CD4-positive, alpha-beta memory T cell (primary cell): ENCODE measurements at regions not wholly inside any gene's neighbourhood (a gene's known extent, or its start where the extent isn't known, plus 50 kb on each side); places are given as distances from the start of the nearest gene placed in this dataset.

Experiments used
- CTCF ChIA-PET: fragments of 350-600 bp; sonication (Branson Sonifier 250); formaldehyde crosslinking; loops from one replicate; lab custom pipeline; 2021; ENCODE audit warnings: inconsistent platforms; ENCODE audit not compliant: partially characterized antibody; lab: Charles Lee
- POLR2A ChIA-PET: fragments of 350-600 bp; sonication (Branson Sonifier 250); formaldehyde crosslinking; loops from one replicate; lab custom pipeline; 2021; ENCODE audit not compliant: partially characterized antibody; lab: Charles Lee
- DNase-seq, 5 donors: peaks; one replicate each; pipeline versions ENCODE4 v3.0.0 to v3.0.0-alpha.2; 2020 to 2022; ENCODE audit warnings: mixed read lengths in 1 of 5
- H3K27ac ChIP-seq: one replicate; pipeline ENCODE4 v1.7.0; 2013; ENCODE audit warnings: low read depth, low read length
- H3K27me3 ChIP-seq: 2 replicates; pipeline ENCODE4 v1.7.0; 2013; ENCODE audit warnings: mild to moderate bottlenecking, low read length, moderate library complexity; ENCODE audit not compliant: insufficient read depth
- H3K36me3 ChIP-seq: 2 replicates; pipeline ENCODE4 v1.7.0; 2013; ENCODE audit warnings: mild to moderate bottlenecking, low read length, moderate library complexity; ENCODE audit not compliant: insufficient read depth
- H3K4me1 ChIP-seq: 2 replicates; pipeline ENCODE4 v1.7.0; 2013; ENCODE audit warnings: mild to moderate bottlenecking, low read length, moderate library complexity; ENCODE audit not compliant: insufficient read depth
- H3K4me3 ChIP-seq, 2 donors: one replicate each; pipeline ENCODE4 v1.7.0; 2013; ENCODE audit warnings: low read length in 2 of 2, mild to moderate bottlenecking in 1 of 2
- H3K9me3 ChIP-seq, 2 donors: one replicate each; pipeline ENCODE4 v1.7.0; 2013; ENCODE audit warnings: low read length in 2 of 2, control low read depth in 1 of 2; ENCODE audit not compliant: control insufficient read depth in 1 of 2
- H3K27ac Mint-ChIP-seq, 7 donors: one replicate each; pipeline ENCODE4 v1.8.0; 2020 to 2021; ENCODE audit warnings: mixed read lengths in 7 of 7, mild to moderate bottlenecking in 6 of 7, inconsistent platforms in 3 of 7, moderate library complexity in 3 of 7
- H3K27me3 Mint-ChIP-seq, 2 donors: one replicate each; pipeline ENCODE4 v1.8.0; 2020 to 2021; ENCODE audit warnings: mixed read lengths in 2 of 2
- H3K36me3 Mint-ChIP-seq, 2 donors: one replicate each; pipeline ENCODE4 v1.8.0; 2020 to 2021; ENCODE audit warnings: mixed read lengths in 2 of 2, inconsistent platforms in 1 of 2, mild to moderate bottlenecking in 1 of 2
- H3K4me1 Mint-ChIP-seq, 4 donors: one replicate each; pipeline ENCODE4 v1.8.0; 2020 to 2021; ENCODE audit warnings: mixed read lengths in 4 of 4, mild to moderate bottlenecking in 1 of 4
- H3K4me3 Mint-ChIP-seq, 8 donors: one replicate each; pipeline ENCODE4 v1.8.0; 2020 to 2021; ENCODE audit warnings: mixed read lengths in 8 of 8, mild to moderate bottlenecking in 7 of 8, moderate library complexity in 6 of 8, inconsistent platforms in 3 of 8
- H3K9me3 Mint-ChIP-seq, 8 donors: one replicate each; pipeline ENCODE4 v1.8.0; 2020 to 2021; ENCODE audit warnings: mixed read lengths in 8 of 8, mild to moderate bottlenecking in 5 of 8, inconsistent platforms in 3 of 8, moderate library complexity in 1 of 8
- intact Hi-C: fragments of 100-400 bp; cut with micrococcal nuclease; formaldehyde crosslinking; loops from one replicate; pipeline ENCODE4 v1.15.1; 2023

GRCh38 chr16:88320947-88321634, 61.7 kb upstream of the ZNF469 start:
- H3K27me3 ChIP-seq = no peaks in the 10 kb centered on the region
- H3K4me1 Mint-ChIP-seq = no peaks in the 10 kb centered on the region
- H3K4me1 ChIP-seq = no peaks in the 10 kb centered on the region
- peaks cover 5 to 7% of the 10 kb centered on the region in 2 donors for H3K27me3 Mint-ChIP-seq
- intact Hi-C loops = no loop called here
- POLR2A ChIA-PET = no interaction called here
- no peaks in the 10 kb centered on the region for H3K9me3 ChIP-seq
- DNase-seq = no peak
- no peak overlapping the region for H3K4me3 ChIP-seq
- no peaks in the 10 kb centered on the region for H3K36me3 Mint-ChIP-seq
- CTCF ChIA-PET = no interaction called here
- no peaks in the 10 kb centered on the region for H3K36me3 ChIP-seq
- H3K27ac Mint-ChIP-seq = no peak overlapping the region
- peaks cover 0 to 4% (median 0%) of the 10 kb centered on the region in 8 donors for H3K9me3 Mint-ChIP-seq
- H3K27ac ChIP-seq = no peak overlapping the region
- no peak overlapping the region for H3K4me3 Mint-ChIP-seq

GRCh38 chr16:88321635-88322499, 60.9 kb upstream of the ZNF469 start:
- Mint-ChIP-seq H3K4me1 (no peaks in the 10 kb centered on the region), H3K27me3 (peaks cover 4 to 5% of the 10 kb centered on the region in 2 donors), H3K27ac (no peak overlapping the region), H3K36me3 (no peaks in the 10 kb centered on the region), H3K9me3 (peaks cover 0 to 4% (median 0%) of the 10 kb centered on the region in 8 donors), H3K4me3 (no peak overlapping the region)
- Histone ChIP-seq H3K4me3 (no peak overlapping the region), H3K4me1 (no peaks in the 10 kb centered on the region), H3K9me3 (no peaks in the 10 kb centered on the region), H3K27me3 (no peaks in the 10 kb centered on the region), H3K27ac (no peak overlapping the region), H3K36me3 (no peaks in the 10 kb centered on the region)
- DNase-seq = no peak
- intact Hi-C loops = no loop called here
- CTCF ChIA-PET = no interaction called here
- POLR2A ChIA-PET = no interaction called here

- CTCF ChIA-PET = no interaction called here
- H3K27me3 Mint-ChIP-seq = peaks cover 3% of the 10 kb centered on the region in 2 donors
- H3K4me1 Mint-ChIP-seq = no peaks in the 10 kb centered on the region
- H3K36me3 Mint-ChIP-seq = no peaks in the 10 kb centered on the region
- no peaks in the 10 kb centered on the region for H3K27me3 ChIP-seq
- H3K4me3 Mint-ChIP-seq = no peak overlapping the region
- no peak overlapping the region for H3K27ac Mint-ChIP-seq
- H3K4me1 ChIP-seq = no peaks in the 10 kb centered on the region
- H3K9me3 Mint-ChIP-seq = peaks cover 0 to 4% (median 0%) of the 10 kb centered on the region in 8 donors
- no peaks in the 10 kb centered on the region for H3K36me3 ChIP-seq
- no peak overlapping the region for H3K4me3 ChIP-seq
- POLR2A ChIA-PET = no interaction called here
- no peak overlapping the region for H3K27ac ChIP-seq
- no peaks in the 10 kb centered on the region for H3K9me3 ChIP-seq
- DNase-seq = no peak
- intact Hi-C loops = no loop called here
These were observed 60.2 kb upstream of the ZNF469 start for GRCh38 chr16:88322500-88322970.

- no peaks in the 10 kb centered on the region for H3K27me3 Mint-ChIP-seq
- POLR2A ChIA-PET = no interaction called here
- intact Hi-C loops = no loop called here
- H3K4me3 ChIP-seq = no peak overlapping the region
- H3K4me3 Mint-ChIP-seq = no peak overlapping the region
- H3K36me3 ChIP-seq = no peaks in the 10 kb centered on the region
- H3K27ac Mint-ChIP-seq = no peak overlapping the region
- peaks cover 0 to 4% (median 0%) of the 10 kb centered on the region in 8 donors for H3K9me3 Mint-ChIP-seq
- H3K9me3 ChIP-seq = no peaks in the 10 kb centered on the region
- H3K27ac ChIP-seq = no peak overlapping the region
- no peaks in the 10 kb centered on the region for H3K4me1 ChIP-seq
- no peak for DNase-seq
- CTCF ChIA-PET = no interaction called here
- no peaks in the 10 kb centered on the region for H3K36me3 Mint-ChIP-seq
- no peaks in the 10 kb centered on the region for H3K4me1 Mint-ChIP-seq
- H3K27me3 ChIP-seq = no peaks in the 10 kb centered on the region
These were observed 59.7 kb upstream of the ZNF469 start for GRCh38 chr16:88323041-88323440.

- ChIA-PET CTCF (no interaction called here), POLR2A (no interaction called here)
- H3K36me3 ChIP-seq = no peaks in the 10 kb centered on the region
- no peaks in the 10 kb centered on the region for H3K27me3 ChIP-seq
- Mint-ChIP-seq H3K27me3 (no peaks in the 10 kb centered on the region), H3K9me3 (peaks cover 0 to 4% (median 0%) of the 10 kb centered on the region in 8 donors), H3K4me3 (no peak overlapping the region), H3K27ac (no peak overlapping the region), H3K36me3 (no peaks in the 10 kb centered on the region), H3K4me1 (no peaks in the 10 kb centered on the region)
- H3K4me1 ChIP-seq = no peaks in the 10 kb centered on the region
- no peaks in the 10 kb centered on the region for H3K9me3 ChIP-seq
- no peak overlapping the region for H3K27ac ChIP-seq
- no peak overlapping the region for H3K4me3 ChIP-seq
- intact Hi-C loops = no loop called here
- no peak for DNase-seq
These were observed 59.0 kb upstream of the ZNF469 start for GRCh38 chr16:88323546-88324330.

- Histone ChIP-seq H3K4me1 (no peaks in the 10 kb centered on the region), H3K27me3 (no peaks in the 10 kb centered on the region), H3K27ac (no peak overlapping the region), H3K4me3 (no peak overlapping the region), H3K9me3 (no peaks in the 10 kb centered on the region), H3K36me3 (no peaks in the 10 kb centered on the region)
- Mint-ChIP-seq H3K4me1 (no peaks in the 10 kb centered on the region), H3K9me3 (peaks cover 0 to 4% (median 0%) of the 10 kb centered on the region in 8 donors), H3K27me3 (no peaks in the 10 kb centered on the region), H3K4me3 (no peak overlapping the region), H3K36me3 (no peaks in the 10 kb centered on the region), H3K27ac (no peak overlapping the region)
- ChIA-PET POLR2A (interaction anchor here (0.6 kb wide), 1 partner anchor 561 kb away, joined by 3 read pairs; no protein-coding TSS in a partner anchor), CTCF (no interaction called here)
- intact Hi-C loops = no loop called here
- DNase-seq = no peak
These were observed 57.5 kb upstream of the ZNF469 start for GRCh38 chr16:88325087-88325750.
